PC-3 (cell line): ENCODE measurements at regions not wholly inside any gene's neighbourhood (a gene's known extent, or its start where the extent isn't known, plus 50 kb on each side); places are given as distances from the start of the nearest gene placed in this dataset.

Source experiments
- ATAC-seq: fragments of 200-7000 bp; cut with Tn5 transposase; 2 replicates; pipeline ENCODE4 v1.9.1; 2020; ENCODE audit warnings: mild to moderate bottlenecking, moderate library complexity
- BruUV-seq: library from RNA; stranded (reverse); fragments of 400-500 nt; replicated peaks from 2 replicates; lab custom pipeline; 2021; lab: Mats Ljungman, UMichigan
- CTCF ChIA-PET: fragments of 300-600 bp; sonication (Branson Sonifier 250); formaldehyde crosslinking; loops from one replicate; lab custom pipeline; 2022; ENCODE audit warnings: antibody characterized with exemption; lab: Charles Lee
- POLR2A ChIA-PET: fragments of 300-600 bp; sonication (Branson Sonifier 250); formaldehyde crosslinking; loops from one replicate; lab custom pipeline; 2022; ENCODE audit warnings: antibody characterized with exemption; ENCODE audit not compliant: unreplicated experiment; lab: Charles Lee
- DNase-seq: peaks from one replicate; pipeline ENCODE4 v3.0.0-alpha.2; 2015
- H2AFZ ChIP-seq: fragments of 300-600 bp; sonication (generic); 2 replicates; pipeline ENCODE4 v1.6.0; 2016; ENCODE audit warnings: antibody characterized with exemption, low read length
- H3F3A ChIP-seq: fragments of 300-600 bp; sonication (generic); one replicate; pipeline ENCODE4 v1.6.0; 2017; ENCODE audit warnings: antibody characterized with exemption, low read length, control low read depth, mild to moderate bottlenecking; ENCODE audit not compliant: unreplicated experiment
- H3K27ac ChIP-seq: fragments of 300-600 bp; sonication (generic); 2 replicates; pipeline ENCODE4 v1.5.1; 2016; ENCODE audit warnings: mild to moderate bottlenecking, low read length
- H3K27me3 ChIP-seq: fragments of 300-600 bp; sonication (generic); 2 replicates; pipeline ENCODE4 v1.6.1; 2016; ENCODE audit warnings: low read length, mixed read lengths
- H3K36me3 ChIP-seq: fragments of 300-600 bp; sonication (generic); 2 replicates; pipeline ENCODE4 v1.6.1; 2016; ENCODE audit warnings: low read depth, mixed run types, low read length, mixed read lengths
- H3K4me1 ChIP-seq: fragments of 300-600 bp; sonication (generic); 2 replicates; pipeline ENCODE4 v1.5.1; 2016; ENCODE audit warnings: low read length; ENCODE audit not compliant: insufficient read depth
- H3K4me2 ChIP-seq: fragments of 300-600 bp; sonication (generic); 2 replicates; pipeline ENCODE4 v1.6.0; 2016; ENCODE audit warnings: low read length
- H3K4me3 ChIP-seq: fragments of 300-600 bp; sonication (generic); 2 replicates; pipeline ENCODE4 v1.5.1; 2016; ENCODE audit warnings: mild to moderate bottlenecking, low read length, mixed read lengths
- H3K79me2 ChIP-seq: fragments of 300-600 bp; sonication (generic); 2 replicates; pipeline ENCODE4 v1.6.1; 2017; ENCODE audit warnings: low read length, mixed read lengths
- H3K9ac ChIP-seq: fragments of 300-600 bp; sonication (generic); 2 replicates; pipeline ENCODE4 v1.6.0; 2016; ENCODE audit warnings: mild to moderate bottlenecking, low read length
- H3K9me2 ChIP-seq: fragments of 300-600 bp; sonication (generic); replicated peaks from 2 replicates; pipeline ENCODE4 v1.6.1; 2016; ENCODE audit warnings: mixed run types, low read length, mixed read lengths
- H3K9me3 ChIP-seq: fragments of 300-600 bp; sonication (generic); 2 replicates; pipeline ENCODE4 v1.6.1; 2016; ENCODE audit warnings: low read length, mixed read lengths
- H4K20me1 ChIP-seq: fragments of 300-600 bp; sonication (generic); 2 replicates; pipeline ENCODE4 v1.6.1; 2016; ENCODE audit warnings: low read length, mixed read lengths
- EZH2 ChIP-seq: fragments of 300-600 bp; sonication (generic); IDR thresholded peaks from one replicate; pipeline ENCODE4 v1.6.1; 2017; ENCODE audit warnings: antibody characterized with exemption, mild to moderate bottlenecking, low read length; ENCODE audit not compliant: unreplicated experiment
- EZH2phosphoT487 ChIP-seq: fragments of 300-600 bp; sonication (generic); IDR thresholded peaks from 2 replicates; pipeline ENCODE4 v1.6.1; 2018; ENCODE audit warnings: mild to moderate bottlenecking, antibody characterized with exemption, low read length, borderline replicate concordance
- intact Hi-C: fragments of 100-400 bp; cut with micrococcal nuclease; formaldehyde crosslinking; loops from 2 replicates; pipeline ENCODE4 v1.9.0; 2023
- TF ChIP-seq, protein P1 (sequence below): fragments of 300-600 bp; sonication (generic); conservative IDR thresholded peaks from 2 replicates; pipeline ENCODE4 v1.5.1; 2017; ENCODE audit warnings: antibody characterized with exemption, low read depth, mild to moderate bottlenecking, low read length

DNA sequence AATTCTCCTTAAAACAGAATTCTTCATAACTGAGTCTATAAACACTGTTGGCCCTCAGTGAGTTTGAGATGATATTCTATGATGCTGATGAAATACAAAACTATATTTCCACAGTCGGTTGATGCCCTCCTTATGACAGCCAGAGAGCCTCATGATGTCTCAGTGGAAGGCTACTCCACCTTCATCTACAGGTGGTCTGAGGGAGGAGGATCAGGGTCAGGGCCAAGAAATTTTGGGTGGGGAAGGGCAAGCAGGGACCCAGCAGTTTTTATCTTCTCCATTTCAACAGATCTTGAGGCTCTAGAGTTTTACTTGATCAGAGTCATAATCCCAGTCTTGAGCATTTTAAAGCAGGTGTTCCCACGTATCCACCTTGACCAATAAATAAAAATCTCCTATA lies 90.8 kb downstream of the CCDC71L start:
- BruUV-seq: no TSS peak
- intact Hi-C loops: no loop called here
- no peak overlapping the region for H3K4me2 ChIP-seq
- no peaks in the 10 kb centered on the region for H3K27me3 ChIP-seq
- no peaks in the 10 kb centered on the region for H3K9me3 ChIP-seq
- no peak for TF ChIP-seq EZH2
- TF ChIP-seq EZH2phosphoT487: no peak
- TF ChIP-seq, protein P1, sequence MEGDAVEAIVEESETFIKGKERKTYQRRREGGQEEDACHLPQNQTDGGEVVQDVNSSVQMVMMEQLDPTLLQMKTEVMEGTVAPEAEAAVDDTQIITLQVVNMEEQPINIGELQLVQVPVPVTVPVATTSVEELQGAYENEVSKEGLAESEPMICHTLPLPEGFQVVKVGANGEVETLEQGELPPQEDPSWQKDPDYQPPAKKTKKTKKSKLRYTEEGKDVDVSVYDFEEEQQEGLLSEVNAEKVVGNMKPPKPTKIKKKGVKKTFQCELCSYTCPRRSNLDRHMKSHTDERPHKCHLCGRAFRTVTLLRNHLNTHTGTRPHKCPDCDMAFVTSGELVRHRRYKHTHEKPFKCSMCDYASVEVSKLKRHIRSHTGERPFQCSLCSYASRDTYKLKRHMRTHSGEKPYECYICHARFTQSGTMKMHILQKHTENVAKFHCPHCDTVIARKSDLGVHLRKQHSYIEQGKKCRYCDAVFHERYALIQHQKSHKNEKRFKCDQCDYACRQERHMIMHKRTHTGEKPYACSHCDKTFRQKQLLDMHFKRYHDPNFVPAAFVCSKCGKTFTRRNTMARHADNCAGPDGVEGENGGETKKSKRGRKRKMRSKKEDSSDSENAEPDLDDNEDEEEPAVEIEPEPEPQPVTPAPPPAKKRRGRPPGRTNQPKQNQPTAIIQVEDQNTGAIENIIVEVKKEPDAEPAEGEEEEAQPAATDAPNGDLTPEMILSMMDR: no peak
- H4K20me1 ChIP-seq: no peaks in the 10 kb centered on the region
- no peak overlapping the region for H3K9ac ChIP-seq
- H3F3A ChIP-seq: no peaks in the 10 kb centered on the region
- CTCF ChIA-PET: no interaction called here
- H3K36me3 ChIP-seq: no peaks in the 10 kb centered on the region
- no peak overlapping the region for H3K27ac ChIP-seq
- no peaks in the 10 kb centered on the region for H3K79me2 ChIP-seq
- DNase-seq (no peak), ATAC-seq (no peak)
- no peak overlapping the region for H2AFZ ChIP-seq
- POLR2A ChIA-PET: no interaction called here
- H3K4me3 ChIP-seq: no peak overlapping the region
- peaks cover 11% of the 10 kb centered on the region for H3K4me1 ChIP-seq
- H3K9me2 ChIP-seq: no peaks in the 10 kb centered on the region

DNA sequence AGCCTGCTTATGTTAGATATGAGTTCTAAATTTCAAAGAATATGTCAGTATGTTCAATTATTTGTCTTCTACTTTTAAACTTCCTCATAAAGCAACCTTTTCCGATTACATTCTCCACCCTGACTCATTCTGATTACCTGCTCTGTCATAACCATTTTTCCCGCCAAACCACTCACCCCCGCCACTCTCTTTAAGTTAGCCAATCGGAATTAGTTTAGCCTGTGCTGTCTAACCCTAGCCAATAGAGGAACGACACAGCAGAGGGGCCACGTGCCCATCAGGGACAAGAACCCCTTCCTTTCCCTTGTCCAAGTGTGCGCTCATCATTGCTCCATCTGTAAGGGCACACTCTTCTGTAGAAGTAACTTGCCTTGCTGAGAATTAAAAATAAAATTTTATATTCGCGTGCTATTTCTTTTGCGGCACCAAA lies 91.4 kb downstream of the CCDC71L start:
- intact Hi-C loops: no loop called here
- Histone ChIP-seq H3K9me3 (no peaks in the 10 kb centered on the region), H3K4me2 (no peak overlapping the region), H2AFZ (0 out of 2 replicates have a peak overlapping the region, but pooled peaks have one; percentile 2), H3K9me2 (no peaks in the 10 kb centered on the region), H3K4me3 (no peak overlapping the region), H3K4me1 (peaks cover 11% of the 10 kb centered on the region), H3K79me2 (no peaks in the 10 kb centered on the region), H3K9ac (no peak overlapping the region), H3K27ac (no peak overlapping the region), H3F3A (no peaks in the 10 kb centered on the region), H3K36me3 (no peaks in the 10 kb centered on the region), H4K20me1 (no peaks in the 10 kb centered on the region), H3K27me3 (no peaks in the 10 kb centered on the region)
- ATAC-seq (no peak), DNase-seq (peak; percentile 12)
- TF ChIP-seq, protein P1: no peak
- CTCF ChIA-PET: no interaction called here
- POLR2A ChIA-PET: no interaction called here
- no TSS peak for BruUV-seq

DNA sequence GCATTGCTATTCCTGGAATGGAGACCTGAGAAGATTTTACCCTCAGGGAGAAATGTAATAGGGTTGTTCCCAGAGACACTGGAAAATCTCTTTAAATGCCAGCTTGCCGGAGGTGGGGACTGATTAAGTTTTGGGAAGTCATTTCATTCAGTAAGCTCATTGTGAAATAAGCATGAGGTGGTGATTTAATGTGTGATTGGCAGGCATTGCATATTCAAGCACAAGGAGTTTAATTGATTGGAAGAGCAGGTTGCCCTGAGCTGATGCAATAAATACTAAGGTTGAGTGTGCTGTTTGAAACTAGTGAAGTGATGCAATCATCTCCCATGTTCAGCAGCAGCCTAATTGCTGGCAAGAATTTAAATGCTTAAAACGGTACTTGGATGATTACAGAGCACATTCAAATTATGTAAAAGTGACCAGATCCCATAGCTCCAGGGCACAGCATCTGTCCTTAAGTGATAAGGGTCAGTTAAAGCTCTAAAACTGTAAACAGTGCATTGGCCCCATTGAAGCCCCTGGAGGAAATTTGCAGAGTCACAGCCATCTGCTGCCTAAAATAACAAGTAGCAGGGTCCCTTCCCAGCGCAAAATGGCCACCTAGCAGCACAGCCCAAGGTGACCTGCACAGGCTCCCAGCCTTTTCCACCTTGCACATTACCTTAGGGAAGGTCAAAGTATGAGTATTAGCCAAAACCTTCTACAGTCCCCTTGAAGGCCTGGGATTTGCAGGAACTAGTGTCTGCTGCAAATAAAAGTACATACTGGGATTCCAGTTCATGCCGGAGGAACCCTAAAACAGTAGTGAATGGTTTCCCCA lies 92.1 kb downstream of the CCDC71L start:
- Histone ChIP-seq H3K27me3 (no peaks in the 10 kb centered on the region), H3K4me3 (no peak overlapping the region), H3K9me3 (no peaks in the 10 kb centered on the region), H3K79me2 (no peaks in the 10 kb centered on the region), H3K4me2 (no peak overlapping the region), H3K4me1 (peaks cover 11% of the 10 kb centered on the region), H3K27ac (no peak overlapping the region; the same call in 1 of the 2 replicates), H3F3A (no peaks in the 10 kb centered on the region), H4K20me1 (no peaks in the 10 kb centered on the region), H3K9me2 (no peaks in the 10 kb centered on the region), H3K36me3 (no peaks in the 10 kb centered on the region), H2AFZ (peak overlapping the region; percentile 32; the same call in 1 of the 2 replicates), H3K9ac (no peak overlapping the region)
- CTCF ChIA-PET: interaction anchor here (0.5 kb wide), 1 partner anchor 481 kb away, joined by 6 read pairs; no protein-coding TSS in a partner anchor
- intact Hi-C loops: loop anchor here (1.0 kb wide), 1 partner anchor 51 kb away; no protein-coding TSS in a partner anchor
- BruUV-seq: no TSS peak
- peak; percentile 41 for DNase-seq
- ATAC-seq: peak; percentile 41
- TF ChIP-seq EZH2phosphoT487 (no peak), EZH2 (no peak)
- TF ChIP-seq, protein P1: no peak
- POLR2A ChIA-PET: interaction anchor here (0.6 kb wide), 1 partner anchor 457 kb away, joined by 19 read pairs; the partner anchor contains the start of gene SYPL1
